ENCODE measurements at regions not wholly inside any gene's neighbourhood (a gene's known extent, or its start where the extent isn't known, plus 50 kb on each side); places are given as distances from the start of the nearest gene placed in this dataset.

- Histone ChIP-seq H3K4me1 (ENCODE audit: control insufficient read depth in 2 of 3, insufficient read depth in 2 of 3, low read depth in 1 of 3, low read length in 3 of 3) (peaks cover 0 to 3% (median 0%) of the 10 kb centered on the region in 3 donors), H3K36me3 (ENCODE audit: control insufficient read depth in 2 of 3, insufficient read depth in 3 of 3, low read length in 3 of 3) (no peaks in the 10 kb centered on the region), H3K27me3 (ENCODE audit: control insufficient read depth, insufficient read depth, low read length) (no peaks in the 10 kb centered on the region), H3K27ac (ENCODE audit: low read depth in 2 of 2, low read length in 2 of 2) (no peak overlapping the region), H3K9ac (ENCODE audit: low read length in 3 of 3) (no peak overlapping the region), H3K4me3 (ENCODE audit: low read length in 3 of 3) (no peak overlapping the region), H3K9me3 (ENCODE audit: control insufficient read depth in 2 of 3, insufficient read depth in 1 of 3, low read length in 3 of 3) (no peaks in the 10 kb centered on the region)
- intact Hi-C loops (cut with DNase I): no loop called here
- TF ChIP-seq, protein P1, sequence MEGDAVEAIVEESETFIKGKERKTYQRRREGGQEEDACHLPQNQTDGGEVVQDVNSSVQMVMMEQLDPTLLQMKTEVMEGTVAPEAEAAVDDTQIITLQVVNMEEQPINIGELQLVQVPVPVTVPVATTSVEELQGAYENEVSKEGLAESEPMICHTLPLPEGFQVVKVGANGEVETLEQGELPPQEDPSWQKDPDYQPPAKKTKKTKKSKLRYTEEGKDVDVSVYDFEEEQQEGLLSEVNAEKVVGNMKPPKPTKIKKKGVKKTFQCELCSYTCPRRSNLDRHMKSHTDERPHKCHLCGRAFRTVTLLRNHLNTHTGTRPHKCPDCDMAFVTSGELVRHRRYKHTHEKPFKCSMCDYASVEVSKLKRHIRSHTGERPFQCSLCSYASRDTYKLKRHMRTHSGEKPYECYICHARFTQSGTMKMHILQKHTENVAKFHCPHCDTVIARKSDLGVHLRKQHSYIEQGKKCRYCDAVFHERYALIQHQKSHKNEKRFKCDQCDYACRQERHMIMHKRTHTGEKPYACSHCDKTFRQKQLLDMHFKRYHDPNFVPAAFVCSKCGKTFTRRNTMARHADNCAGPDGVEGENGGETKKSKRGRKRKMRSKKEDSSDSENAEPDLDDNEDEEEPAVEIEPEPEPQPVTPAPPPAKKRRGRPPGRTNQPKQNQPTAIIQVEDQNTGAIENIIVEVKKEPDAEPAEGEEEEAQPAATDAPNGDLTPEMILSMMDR (IDR thresholded peaks at IDR 0.05; ENCODE audit: borderline replicate concordance, extremely low read depth, insufficient read depth): no peak
- FAIRE-seq (no peak), DNase-seq (no peak)
These were observed 183.2 kb upstream of the DAB2 start for GRCh38 chr5:39608024-39608423.

- no peaks in the 10 kb centered on the region for H3K27me3 ChIP-seq (ENCODE audit: control insufficient read depth, insufficient read depth, low read length)
- DNase-seq (no peak), FAIRE-seq (no peak)
- no peaks in the 10 kb centered on the region for H3K36me3 ChIP-seq (ENCODE audit: control insufficient read depth in 2 of 3, insufficient read depth in 3 of 3, low read length in 3 of 3)
- TF ChIP-seq, protein P1 (IDR thresholded peaks at IDR 0.05; ENCODE audit: borderline replicate concordance, extremely low read depth, insufficient read depth): no peak
- H3K9me3 ChIP-seq (ENCODE audit: control insufficient read depth in 2 of 3, insufficient read depth in 1 of 3, low read length in 3 of 3): no peaks in the 10 kb centered on the region
- intact Hi-C loops (cut with DNase I): no loop called here
- H3K9ac ChIP-seq (ENCODE audit: low read length in 3 of 3): no peak overlapping the region
- no peak overlapping the region for H3K4me3 ChIP-seq (ENCODE audit: low read length in 3 of 3)
- peaks cover 0 to 3% (median 0%) of the 10 kb centered on the region in 3 donors for H3K4me1 ChIP-seq (ENCODE audit: control insufficient read depth in 2 of 3, insufficient read depth in 2 of 3, low read depth in 1 of 3, low read length in 3 of 3)
- no peak overlapping the region for H3K27ac ChIP-seq (ENCODE audit: low read depth in 2 of 2, low read length in 2 of 2)
These were observed 181.8 kb upstream of the DAB2 start for GRCh38 chr5:39606591-39606990.

DNA sequence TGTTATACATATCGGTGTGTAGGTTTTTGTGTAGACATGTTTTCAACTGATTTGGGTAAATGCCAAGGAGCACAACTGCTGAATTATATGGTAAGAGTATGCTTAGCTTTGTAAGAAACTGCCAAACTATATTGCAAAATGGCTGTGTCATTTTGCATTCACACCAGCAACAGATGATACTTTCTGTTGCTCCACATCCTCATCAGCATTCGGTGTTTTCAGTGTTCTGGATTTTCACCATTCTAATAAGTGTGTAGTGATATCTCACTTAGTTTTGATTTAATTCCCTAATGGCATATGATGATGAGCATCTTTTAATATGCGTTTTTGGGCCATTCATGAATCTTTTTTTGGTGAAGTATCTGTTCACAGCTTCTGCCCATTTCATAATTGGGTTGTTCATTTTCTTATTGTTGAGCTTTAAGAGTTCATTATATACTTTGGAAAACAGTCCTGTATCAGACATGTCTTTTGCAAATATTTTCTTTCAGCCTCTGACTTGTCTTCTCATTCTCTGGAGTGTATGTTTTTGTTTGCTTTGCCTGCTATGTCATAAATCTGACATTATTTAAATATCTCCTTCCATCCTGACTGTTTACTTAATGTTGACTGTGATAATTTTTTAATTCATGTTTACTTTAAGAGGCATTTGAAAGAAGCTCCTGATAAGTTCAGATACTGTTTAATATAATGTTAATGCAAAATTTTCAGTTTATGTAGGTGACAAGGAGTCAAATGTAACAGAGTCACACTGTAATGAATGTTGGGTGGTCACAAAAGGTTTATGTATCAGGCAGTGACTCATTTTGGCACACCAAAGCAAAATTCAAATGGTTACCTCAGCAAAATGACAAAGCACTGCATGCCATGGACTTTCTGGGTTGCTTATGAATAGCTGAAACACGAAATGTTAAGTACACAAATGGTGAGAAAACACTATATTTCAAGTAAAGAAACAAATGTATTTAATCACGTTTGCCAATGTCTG lies 181.1 kb upstream of the DAB2 start:
- no peak for FAIRE-seq
- DNase-seq: peak in 1 of 5 donors; percentile 21
- peaks cover 0 to 3% (median 0%) of the 10 kb centered on the region in 3 donors for H3K4me1 ChIP-seq (ENCODE audit: control insufficient read depth in 2 of 3, insufficient read depth in 2 of 3, low read depth in 1 of 3, low read length in 3 of 3)

More for the DNA sequence above, 181.1 kb upstream of the DAB2 start:
- intact Hi-C loops (cut with DNase I): no loop called here
- Histone ChIP-seq H3K9me3 (ENCODE audit: control insufficient read depth in 2 of 3, insufficient read depth in 1 of 3, low read length in 3 of 3) (no peaks in the 10 kb centered on the region), H3K36me3 (ENCODE audit: control insufficient read depth in 2 of 3, insufficient read depth in 3 of 3, low read length in 3 of 3) (no peaks in the 10 kb centered on the region), H3K4me3 (ENCODE audit: low read length in 3 of 3) (no peak overlapping the region), H3K9ac (ENCODE audit: low read length in 3 of 3) (no peak overlapping the region), H3K27me3 (ENCODE audit: control insufficient read depth, insufficient read depth, low read length) (no peaks in the 10 kb centered on the region), H3K27ac (ENCODE audit: low read depth in 2 of 2, low read length in 2 of 2) (no peak overlapping the region)
- TF ChIP-seq, protein P1 (IDR thresholded peaks at IDR 0.05; ENCODE audit: borderline replicate concordance, extremely low read depth, insufficient read depth): no peak
